Activated CD8-positive, alpha-beta T cell treated with anti-CD3 and anti-CD28 coated beads, Interleukin-2, amount 10 ng/mL, durations not matched to agents 7 days and 5 days (primary cell): ENCODE measurements at regions not wholly inside any gene's neighbourhood (a gene's known extent, or its start where the extent isn't known, plus 50 kb on each side); places are given as distances from the start of the nearest gene placed in this dataset.

Experiments used
- ATAC-seq: fragments of 150-1000 bp; cut with Tn5 transposase; one replicate; pipeline ENCODE4 v1.10.0; 2021; ENCODE audit warnings: moderate library complexity
- CTCF ChIA-PET: fragments of 350-600 bp; sonication (Branson Sonifier 250); formaldehyde crosslinking; loops from one replicate; lab custom pipeline; 2021; ENCODE audit warnings: antibody characterized with exemption; lab: Charles Lee
- POLR2A ChIA-PET: fragments of 350-600 bp; sonication (Branson Sonifier 250); formaldehyde crosslinking; loops from one replicate; lab custom pipeline; 2021; ENCODE audit warnings: antibody characterized with exemption; lab: Charles Lee
- DNase-seq: peaks from one replicate; pipeline ENCODE4 v3.0.0-alpha.2; 2020
- H3K27ac Mint-ChIP-seq: one replicate; pipeline ENCODE4 v1.8.0; 2021; ENCODE audit warnings: mild to moderate bottlenecking, mixed read lengths
- H3K27me3 Mint-ChIP-seq: one replicate; pipeline ENCODE4 v1.8.0; 2021; ENCODE audit warnings: low read depth, mixed read lengths
- H3K36me3 Mint-ChIP-seq: one replicate; pipeline ENCODE4 v1.8.0; 2021; ENCODE audit warnings: low read depth, mixed read lengths
- H3K4me1 Mint-ChIP-seq: one replicate; pipeline ENCODE4 v1.8.0; 2021; ENCODE audit warnings: low read depth, mixed read lengths
- H3K4me3 Mint-ChIP-seq: one replicate; pipeline ENCODE4 v1.8.0; 2021; ENCODE audit warnings: mild to moderate bottlenecking, mixed read lengths
- H3K9me3 Mint-ChIP-seq: one replicate; pipeline ENCODE4 v1.8.0; 2022; ENCODE audit warnings: mixed read lengths; ENCODE audit not compliant: insufficient read depth

DNA sequence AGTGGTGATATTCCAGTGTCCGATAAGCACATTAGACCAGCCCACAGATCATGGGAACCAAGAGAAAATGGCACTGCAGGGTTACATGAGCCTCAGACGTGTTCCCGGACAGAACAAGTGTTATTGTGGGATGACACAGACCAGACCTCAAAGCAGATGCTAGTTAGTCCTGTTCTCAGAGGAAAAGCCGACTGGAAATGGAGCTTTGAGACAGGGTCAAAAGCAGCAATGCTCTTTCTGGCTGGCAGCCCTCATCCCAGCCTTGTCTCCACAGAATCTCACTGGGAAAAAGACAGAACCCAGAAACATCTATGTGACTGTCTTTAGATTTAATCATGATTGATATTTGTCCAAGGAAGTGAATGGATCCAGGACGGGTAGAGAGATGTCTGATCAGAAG, 506.8 kb downstream of the INSC start:
- H3K27me3 Mint-ChIP-seq, result no peaks in the 10 kb centered on the region
- no peak for ATAC-seq
- CTCF ChIA-PET, result no interaction called here

DNA sequence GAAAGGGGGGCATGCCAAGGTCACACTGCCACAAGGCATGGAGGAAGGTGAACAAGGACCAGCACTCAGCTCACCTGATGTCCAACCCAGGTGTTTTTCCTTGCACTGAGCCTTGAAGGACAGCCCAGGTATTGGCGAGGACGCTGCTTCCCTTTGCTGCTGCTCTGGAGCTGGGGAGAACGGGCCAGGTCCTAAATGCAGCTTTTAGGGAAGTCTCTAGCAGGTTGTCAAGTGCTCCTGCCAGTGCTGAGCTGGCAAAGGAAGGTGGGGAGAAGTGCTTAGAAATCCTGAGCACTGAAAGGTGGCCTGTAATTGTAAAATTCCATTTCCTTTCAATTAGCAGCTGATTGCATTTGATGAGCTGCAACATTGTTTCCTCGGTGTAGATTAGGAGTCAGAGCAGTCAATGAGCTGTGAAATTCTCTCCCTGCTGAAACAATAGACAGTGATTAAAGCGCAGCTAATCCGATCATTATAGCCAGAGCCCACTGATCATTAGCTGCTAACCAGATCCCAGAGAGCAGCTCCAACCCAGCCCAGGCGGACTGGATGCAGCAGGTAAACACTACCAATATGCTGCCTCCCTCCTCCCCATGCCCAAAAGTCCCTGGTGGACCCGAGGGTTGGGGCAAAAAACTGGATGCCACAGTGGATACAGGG, 507.6 kb downstream of the INSC start:
- Mint-ChIP-seq H3K36me3 (no peaks in the 10 kb centered on the region), H3K27ac (no peak overlapping the region), H3K9me3 (no peaks in the 10 kb centered on the region), H3K27me3 (no peaks in the 10 kb centered on the region), H3K4me1 (no peaks in the 10 kb centered on the region), H3K4me3 (no peak overlapping the region)
- ATAC-seq (no peak), DNase-seq (no peak)
- ChIA-PET POLR2A (no interaction called here), CTCF (no interaction called here)

More for the DNA sequence above, 506.8 kb downstream of the INSC start:
- Mint-ChIP-seq H3K4me3 (no peak overlapping the region), H3K27ac (no peak overlapping the region), H3K9me3 (no peaks in the 10 kb centered on the region), H3K4me1 (no peaks in the 10 kb centered on the region), H3K36me3 (no peaks in the 10 kb centered on the region)
- POLR2A ChIA-PET, result no interaction called here
- no peak for DNase-seq

DNA sequence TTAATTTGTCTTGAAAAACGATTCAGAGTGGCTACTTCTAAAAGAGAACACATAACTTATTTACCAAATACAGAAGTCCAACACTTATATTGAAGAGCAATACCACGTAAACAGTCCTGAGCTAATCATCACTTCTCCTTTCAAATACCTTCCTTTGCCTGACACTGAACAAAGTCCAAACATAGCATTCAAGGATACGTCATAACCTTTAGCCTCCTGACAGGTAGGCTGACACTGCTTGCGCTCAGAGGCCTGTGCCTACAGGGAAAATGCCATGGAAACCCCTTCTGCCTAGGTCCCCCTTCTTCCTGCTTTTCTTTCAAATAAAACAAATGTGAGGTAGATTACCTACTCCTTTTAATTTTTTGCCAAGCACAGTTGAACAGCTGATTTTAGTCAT, 510.0 kb downstream of the INSC start:
- no peak for DNase-seq
- no peaks in the 10 kb centered on the region for H3K36me3 Mint-ChIP-seq
- ChIA-PET POLR2A (interaction anchor here (0.5 kb wide), 1 partner anchor 8 kb away, joined by 3 read pairs; no protein-coding TSS in a partner anchor), CTCF (no interaction called here)
- H3K4me1 Mint-ChIP-seq, result no peaks in the 10 kb centered on the region
- no peaks in the 10 kb centered on the region for H3K27me3 Mint-ChIP-seq
- H3K4me3 Mint-ChIP-seq, result no peak overlapping the region
- no peaks in the 10 kb centered on the region for H3K9me3 Mint-ChIP-seq
- ATAC-seq, result no peak
- no peak overlapping the region for H3K27ac Mint-ChIP-seq

DNA sequence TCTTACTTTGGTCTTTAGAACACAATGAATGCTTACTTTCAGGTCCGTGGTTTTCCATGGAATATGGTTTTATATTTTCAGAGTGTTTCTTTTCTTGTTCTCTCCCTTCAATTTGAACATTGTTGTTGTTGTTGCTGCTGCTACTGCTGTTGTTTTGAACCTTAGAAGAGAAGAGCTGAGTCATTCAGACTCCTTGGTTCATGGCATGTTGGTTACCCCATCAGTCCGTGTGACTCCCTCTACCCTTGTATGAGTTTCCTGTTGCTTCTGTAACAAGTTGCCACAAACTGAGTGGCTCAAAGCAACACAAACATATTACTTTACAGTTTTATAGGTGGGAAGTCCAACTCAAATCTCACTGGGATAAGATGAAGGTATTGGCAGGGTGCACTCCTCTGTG, 511.0 kb downstream of the INSC start:
- ChIA-PET POLR2A (no interaction called here), CTCF (no interaction called here)
- H3K4me1 Mint-ChIP-seq, result no peaks in the 10 kb centered on the region

DNA sequence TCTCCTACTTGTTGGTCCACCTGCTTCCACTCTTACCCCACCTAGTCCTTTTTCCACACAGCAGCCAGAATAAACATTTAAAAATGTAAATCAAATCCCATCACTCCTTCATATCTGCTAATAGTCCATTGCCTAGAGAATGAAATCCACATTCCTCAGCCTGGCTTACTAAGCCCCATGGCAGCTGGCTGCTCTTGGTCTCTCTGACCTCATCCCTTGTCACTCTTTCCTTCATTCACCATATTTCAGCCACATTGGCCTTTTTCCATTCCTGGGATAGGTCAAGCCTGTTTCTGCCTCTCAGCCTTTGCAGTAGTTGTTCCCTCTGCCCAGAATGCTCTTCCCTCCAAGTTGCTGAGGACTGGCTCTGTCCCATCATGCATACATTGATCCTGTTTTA, 512.8 kb downstream of the INSC start:
- DNase-seq (no peak), ATAC-seq (no peak)
- CTCF ChIA-PET, result no interaction called here
- POLR2A ChIA-PET, result no interaction called here
- Mint-ChIP-seq H3K4me1 (no peaks in the 10 kb centered on the region), H3K36me3 (no peaks in the 10 kb centered on the region), H3K27ac (no peak overlapping the region), H3K9me3 (no peaks in the 10 kb centered on the region), H3K4me3 (no peak overlapping the region), H3K27me3 (no peaks in the 10 kb centered on the region)

More for the DNA sequence above, 511.0 kb downstream of the INSC start:
- no peak for ATAC-seq
- no peak for DNase-seq
- Mint-ChIP-seq H3K27me3 (no peaks in the 10 kb centered on the region), H3K9me3 (no peaks in the 10 kb centered on the region), H3K36me3 (no peaks in the 10 kb centered on the region), H3K27ac (no peak overlapping the region), H3K4me3 (no peak overlapping the region)

DNA sequence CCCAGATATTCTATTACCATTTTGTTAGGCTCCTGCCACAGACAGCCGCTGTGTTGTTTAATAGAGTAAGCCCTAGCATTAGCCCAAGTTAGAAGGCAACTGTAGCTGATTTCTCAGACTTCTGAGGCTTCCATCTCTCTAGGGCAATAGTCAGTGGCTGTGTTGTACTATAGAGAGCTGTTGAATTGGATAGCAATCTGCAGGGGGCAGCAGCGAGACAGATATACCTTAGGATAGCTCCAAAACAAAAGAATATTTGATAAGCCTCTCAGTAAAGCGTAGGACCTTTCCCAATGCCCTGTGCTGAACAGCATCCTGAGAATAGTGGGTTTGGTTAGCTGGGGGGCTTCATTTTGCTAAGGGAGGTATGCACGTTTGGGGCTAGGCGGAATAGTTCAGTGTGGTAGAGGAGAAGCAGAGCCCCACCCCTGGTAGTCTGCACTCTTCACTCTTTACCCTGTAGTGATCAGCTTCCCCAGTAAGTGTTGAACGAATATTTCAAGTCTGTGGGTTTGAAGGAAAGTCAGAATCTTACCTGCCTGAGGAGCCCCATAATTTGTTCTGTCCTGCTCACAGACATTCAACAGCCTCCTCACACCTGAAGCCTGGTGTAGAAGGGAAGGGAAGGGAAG, 515.1 kb downstream of the INSC start:
- Mint-ChIP-seq H3K4me1 (no peaks in the 10 kb centered on the region), H3K9me3 (no peaks in the 10 kb centered on the region), H3K27me3 (no peaks in the 10 kb centered on the region), H3K36me3 (no peaks in the 10 kb centered on the region), H3K4me3 (no peak overlapping the region), H3K27ac (no peak overlapping the region)
- DNase-seq, result no peak
- ChIA-PET CTCF (no interaction called here), POLR2A (no interaction called here)
- no peak for ATAC-seq

DNA sequence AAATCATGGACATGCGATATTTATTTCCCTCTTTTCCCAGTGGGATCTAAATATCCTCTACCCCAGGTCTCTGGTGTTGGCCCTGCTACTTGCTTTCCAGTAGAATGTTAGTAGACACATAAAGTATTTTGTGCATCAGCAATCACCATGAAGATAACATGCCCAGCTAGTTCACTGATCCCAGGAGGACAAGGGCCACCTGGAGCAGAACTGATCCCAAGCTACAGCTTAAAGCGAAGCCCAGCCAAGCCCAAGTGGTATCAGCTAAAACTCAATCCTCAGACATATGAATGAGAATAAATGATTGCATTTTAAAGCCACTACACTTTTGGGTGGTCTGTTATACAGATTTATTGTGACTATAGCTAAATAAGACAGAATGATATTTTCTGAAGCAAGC, 516.2 kb downstream of the INSC start:
- ATAC-seq, result no peak
- H3K27ac Mint-ChIP-seq, result no peak overlapping the region
- ChIA-PET CTCF (interaction anchor here (0.7 to 1.0 kb wide), 2 partner anchors 19 to 158 kb away, joined by 3 read pairs; no protein-coding TSS in a partner anchor), POLR2A (no interaction called here)
- H3K27me3 Mint-ChIP-seq, result no peaks in the 10 kb centered on the region
- H3K4me1 Mint-ChIP-seq, result no peaks in the 10 kb centered on the region
- no peaks in the 10 kb centered on the region for H3K9me3 Mint-ChIP-seq
- no peak overlapping the region for H3K4me3 Mint-ChIP-seq
- H3K36me3 Mint-ChIP-seq, result no peaks in the 10 kb centered on the region
- no peak for DNase-seq

DNA sequence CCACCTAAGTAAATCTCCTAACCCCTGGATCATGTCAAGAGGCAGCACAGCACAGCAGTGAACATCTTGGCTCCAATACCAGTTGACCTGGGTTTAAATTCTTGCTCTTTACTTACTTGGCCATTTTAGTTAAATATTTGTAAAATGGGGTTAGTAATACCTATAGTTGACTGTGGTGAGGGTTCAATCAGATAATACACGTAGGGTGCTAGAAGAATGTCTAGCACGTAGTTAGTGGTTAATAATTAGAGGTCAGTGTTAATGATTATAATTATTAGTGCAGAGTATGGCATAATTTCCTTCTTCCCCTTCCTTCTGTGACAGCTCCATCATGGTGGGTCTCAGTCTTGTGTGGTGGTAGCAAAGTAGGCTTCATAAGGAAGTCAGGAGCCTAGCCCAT, 520.8 kb downstream of the INSC start:
- Mint-ChIP-seq H3K27ac (no peak overlapping the region), H3K27me3 (peaks cover 2% of the 10 kb centered on the region), H3K4me1 (no peaks in the 10 kb centered on the region), H3K4me3 (no peak overlapping the region), H3K36me3 (no peaks in the 10 kb centered on the region), H3K9me3 (no peaks in the 10 kb centered on the region)
- DNase-seq (no peak), ATAC-seq (no peak)
- CTCF ChIA-PET, result no interaction called here
- POLR2A ChIA-PET, result no interaction called here

DNA sequence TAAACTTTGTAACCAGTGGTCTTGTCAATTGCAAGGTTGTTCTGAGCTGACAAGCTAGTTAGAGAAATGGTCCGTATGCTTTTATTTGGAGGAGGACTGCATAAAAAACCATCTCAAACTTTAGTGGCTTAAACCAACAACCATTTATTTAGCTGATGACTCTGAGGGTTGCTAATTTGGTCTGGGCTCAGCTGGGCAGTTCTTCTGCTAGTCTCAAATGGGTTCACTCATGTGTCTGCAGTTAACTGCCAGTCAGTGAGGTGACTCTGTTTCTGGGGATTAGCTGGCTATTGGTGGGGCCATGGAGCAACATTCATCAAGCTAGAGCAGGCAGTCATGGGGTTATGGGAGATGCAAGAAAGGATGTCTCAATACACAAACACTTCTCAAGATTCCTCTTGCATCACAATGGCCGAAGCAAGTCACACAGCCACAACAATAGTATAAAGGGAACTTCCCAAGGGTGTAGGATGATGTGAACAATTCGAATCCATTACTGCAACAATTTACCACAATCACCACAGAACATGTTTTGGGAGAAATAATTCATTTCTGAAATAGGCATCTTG, 521.9 kb downstream of the INSC start:
- ATAC-seq (no peak), DNase-seq (no peak)
- Mint-ChIP-seq H3K9me3 (no peaks in the 10 kb centered on the region), H3K4me3 (no peak overlapping the region), H3K27ac (no peak overlapping the region), H3K27me3 (peaks cover 2% of the 10 kb centered on the region), H3K4me1 (no peaks in the 10 kb centered on the region), H3K36me3 (no peaks in the 10 kb centered on the region)
- CTCF ChIA-PET, result no interaction called here
- POLR2A ChIA-PET, result no interaction called here

DNA sequence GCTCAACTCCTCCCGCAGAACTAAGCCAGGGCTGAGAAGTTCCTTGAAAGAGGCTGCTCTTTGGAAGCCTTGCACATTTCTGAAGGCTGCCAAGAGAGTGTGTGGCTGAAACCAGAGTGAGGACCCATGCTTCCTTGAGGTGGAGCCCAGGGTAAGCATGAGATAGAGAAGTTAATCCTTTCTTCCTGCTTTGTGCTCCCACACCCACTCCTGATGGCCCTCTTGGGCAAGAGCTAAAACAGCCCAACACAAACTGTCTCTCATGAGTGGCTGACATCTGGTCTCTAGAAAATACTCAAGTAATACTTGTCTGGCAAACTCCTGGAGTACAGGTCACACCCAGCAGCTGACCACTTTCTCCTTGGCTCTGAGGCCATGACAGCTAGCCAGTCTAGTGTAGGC, 523.7 kb downstream of the INSC start:
- ATAC-seq, result no peak
- H3K4me3 Mint-ChIP-seq, result no peak overlapping the region
- no peaks in the 10 kb centered on the region for H3K9me3 Mint-ChIP-seq
- no peaks in the 10 kb centered on the region for H3K36me3 Mint-ChIP-seq
- H3K4me1 Mint-ChIP-seq, result no peaks in the 10 kb centered on the region
- DNase-seq, result no peak
- H3K27ac Mint-ChIP-seq, result no peak overlapping the region
- peaks cover 2% of the 10 kb centered on the region for H3K27me3 Mint-ChIP-seq
- ChIA-PET POLR2A (no interaction called here), CTCF (no interaction called here)

DNA sequence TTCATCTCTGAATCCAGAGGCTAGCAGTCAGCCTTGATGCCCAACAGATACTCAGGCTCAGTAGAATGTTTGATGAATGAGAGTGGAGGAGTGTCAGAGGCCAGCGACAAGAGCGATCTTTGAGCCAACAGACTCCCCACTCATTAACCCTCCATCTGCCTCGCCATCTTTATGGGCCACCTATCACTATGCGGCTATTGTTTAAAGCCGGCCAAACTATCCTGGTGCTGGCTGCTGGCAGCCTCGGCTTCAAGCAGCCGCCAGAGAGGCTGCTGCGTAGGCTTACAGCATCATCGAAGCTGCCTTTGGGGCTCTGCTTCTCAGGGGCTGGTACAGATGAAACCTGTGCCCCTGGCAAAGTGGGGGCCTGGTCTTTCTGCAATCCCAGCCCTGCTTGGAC, 525.6 kb downstream of the INSC start:
- ATAC-seq, result no peak
- H3K36me3 Mint-ChIP-seq, result no peaks in the 10 kb centered on the region
- CTCF ChIA-PET, result no interaction called here

DNA sequence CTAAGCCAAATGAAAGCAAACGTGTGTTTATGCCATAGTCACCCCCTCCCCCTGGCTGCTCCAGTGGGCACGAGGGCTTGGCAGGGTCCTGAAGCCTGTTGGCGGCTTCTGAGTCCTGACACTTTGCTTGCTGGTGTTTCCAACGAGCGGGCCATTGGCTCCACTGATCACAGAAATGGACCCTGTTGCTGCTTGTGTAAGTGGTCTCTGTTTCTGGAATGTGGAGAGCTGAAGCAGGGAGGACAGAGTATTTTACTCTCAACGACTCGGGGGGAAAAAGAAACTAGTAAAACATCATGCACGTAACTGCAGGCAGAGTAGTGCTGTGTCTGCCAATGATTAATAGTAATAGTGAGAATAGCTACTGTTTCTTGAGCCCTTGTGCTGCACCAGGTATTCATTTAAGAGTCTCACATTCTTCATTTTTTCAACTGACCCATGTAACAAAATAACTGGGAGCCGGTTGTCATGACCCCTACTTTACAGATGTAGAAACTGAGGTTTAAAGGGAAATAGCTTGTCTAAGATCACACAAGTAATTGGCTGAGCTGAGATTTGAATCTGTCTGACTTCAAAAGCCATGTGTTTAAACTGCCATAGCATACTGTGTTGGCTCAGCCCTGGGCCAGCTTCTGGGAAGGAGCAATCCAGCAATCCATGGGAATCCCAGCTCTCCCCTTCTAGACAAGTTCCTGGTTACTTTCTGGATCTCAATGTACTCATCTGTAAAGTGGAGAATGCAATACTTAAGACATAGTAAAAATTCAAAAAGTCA, 526.7 kb downstream of the INSC start:
- CTCF ChIA-PET, result interaction anchor here (1.1 kb wide), 1 partner anchor 8 kb away, joined by 5 read pairs; no protein-coding TSS in a partner anchor
- no peak overlapping the region for H3K27ac Mint-ChIP-seq
- ATAC-seq (no peak), DNase-seq (no peak)
- H3K4me3 Mint-ChIP-seq, result no peak overlapping the region
- no peaks in the 10 kb centered on the region for H3K36me3 Mint-ChIP-seq
- H3K4me1 Mint-ChIP-seq, result no peaks in the 10 kb centered on the region
- POLR2A ChIA-PET, result no interaction called here
- H3K27me3 Mint-ChIP-seq, result peaks cover 2% of the 10 kb centered on the region
- no peaks in the 10 kb centered on the region for H3K9me3 Mint-ChIP-seq

More for the DNA sequence above, 525.6 kb downstream of the INSC start:
- Mint-ChIP-seq H3K27ac (no peak overlapping the region), H3K4me3 (no peak overlapping the region), H3K27me3 (peaks cover 2% of the 10 kb centered on the region), H3K4me1 (no peaks in the 10 kb centered on the region), H3K9me3 (no peaks in the 10 kb centered on the region)
- POLR2A ChIA-PET, result no interaction called here
- DNase-seq, result no peak
